ENCODE measurements at regions not wholly inside any gene's neighbourhood (a gene's known extent, or its start where the extent isn't known, plus 50 kb on each side); places are given as distances from the start of the nearest gene placed in this dataset.
"Not testable (repeated sequence)": the region's sequence is repeated elsewhere in the genome, so short reads cannot be mapped to it uniquely, and the experiment has no call there.

GRCh38 chr6:71090217-71090616, 133.4 kb upstream of the B3GAT2 start:
- DNase-seq (no peak), ATAC-seq (no peak)
- Histone ChIP-seq H3K9me2 (replicated peaks; ENCODE audit: low read length) (no peaks in the 10 kb centered on the region), H3K4me3 (ENCODE audit: low read length) (no peak overlapping the region), H3K79me2 (ENCODE audit: low read length) (no peaks in the 10 kb centered on the region), H3K4me1 (ENCODE audit: insufficient read depth, low read length) (no peaks in the 10 kb centered on the region), H3F3A (ENCODE audit: low read length, unreplicated experiment) (no peaks in the 10 kb centered on the region), H3K36me3 (ENCODE audit: low read depth, low read length) (no peaks in the 10 kb centered on the region), H2AFZ (ENCODE audit: low read length) (no peak overlapping the region), H3K4me2 (ENCODE audit: low read length) (no peak overlapping the region), H3K27me3 (ENCODE audit: low read length) (peaks cover 42% of the 10 kb centered on the region), H4K20me1 (ENCODE audit: low read length) (no peaks in the 10 kb centered on the region), H3K27ac (ENCODE audit: low read length) (no peak overlapping the region), H3K9me3 (ENCODE audit: low read length) (no peaks in the 10 kb centered on the region), H3K9ac (ENCODE audit: low read length) (no peak overlapping the region)
- POLR2A ChIA-PET (ENCODE audit: unreplicated experiment), result no interaction called here
- intact Hi-C loops (cut with micrococcal nuclease), result no loop called here
- TF ChIP-seq EZH2 (IDR thresholded peaks at IDR 0.05; ENCODE audit: low read length, unreplicated experiment) (no peak), CTCF (conservative IDR thresholded peaks at IDR 0.05; ENCODE audit: low read depth, low read length) (no peak), EZH2phosphoT487 (IDR thresholded peaks at IDR 0.05; ENCODE audit: borderline replicate concordance, low read length) (no peak)
- BruUV-seq (replicated peaks), result no TSS peak
- CTCF ChIA-PET, result no interaction called here

- H3F3A ChIP-seq (ENCODE audit: low read length, unreplicated experiment), result no peaks in the 10 kb centered on the region
- no peaks in the 10 kb centered on the region for H3K36me3 ChIP-seq (ENCODE audit: low read depth, low read length)
- no TSS peak for BruUV-seq (replicated peaks)
- no peaks in the 10 kb centered on the region for H3K4me1 ChIP-seq (ENCODE audit: insufficient read depth, low read length)
- no peaks in the 10 kb centered on the region for H3K79me2 ChIP-seq (ENCODE audit: low read length)
- no peak overlapping the region for H3K4me2 ChIP-seq (ENCODE audit: low read length)
- H3K4me3 ChIP-seq (ENCODE audit: low read length), result no peak overlapping the region
- peaks cover 42% of the 10 kb centered on the region for H3K27me3 ChIP-seq (ENCODE audit: low read length)
- no peak overlapping the region for H3K27ac ChIP-seq (ENCODE audit: low read length)
- CTCF ChIA-PET, result no interaction called here
- DNase-seq (no peak), ATAC-seq (no peak)
- H3K9me3 ChIP-seq (ENCODE audit: low read length), result no peaks in the 10 kb centered on the region
- POLR2A ChIA-PET (ENCODE audit: unreplicated experiment), result no interaction called here
- H3K9me2 ChIP-seq (replicated peaks; ENCODE audit: low read length), result no peaks in the 10 kb centered on the region
- H4K20me1 ChIP-seq (ENCODE audit: low read length), result no peaks in the 10 kb centered on the region
- intact Hi-C loops (cut with micrococcal nuclease), result no loop called here
- no peak overlapping the region for H2AFZ ChIP-seq (ENCODE audit: low read length)
- no peak for TF ChIP-seq EZH2phosphoT487 (IDR thresholded peaks at IDR 0.05; ENCODE audit: borderline replicate concordance, low read length)
- no peak for TF ChIP-seq EZH2 (IDR thresholded peaks at IDR 0.05; ENCODE audit: low read length, unreplicated experiment)
- TF ChIP-seq CTCF (conservative IDR thresholded peaks at IDR 0.05; ENCODE audit: low read depth, low read length), result no peak
- no peak overlapping the region for H3K9ac ChIP-seq (ENCODE audit: low read length)
Observed at GRCh38 chr6:71091167-71091566, 134.3 kb upstream of the B3GAT2 start.

- TF ChIP-seq CTCF (conservative IDR thresholded peaks at IDR 0.05; ENCODE audit: low read depth, low read length) (no peak), EZH2phosphoT487 (IDR thresholded peaks at IDR 0.05; ENCODE audit: borderline replicate concordance, low read length) (no peak)
- POLR2A ChIA-PET (ENCODE audit: unreplicated experiment), result no interaction called here
- DNase-seq (no peak), ATAC-seq (no peak)
- H3K4me1 ChIP-seq (ENCODE audit: insufficient read depth, low read length), result no peaks in the 10 kb centered on the region
- no peak overlapping the region for H3K27ac ChIP-seq (ENCODE audit: low read length)
- no peak overlapping the region for H3K9ac ChIP-seq (ENCODE audit: low read length)
- H3K4me3 ChIP-seq (ENCODE audit: low read length), result no peak overlapping the region
- H3K79me2 ChIP-seq (ENCODE audit: low read length), result no peaks in the 10 kb centered on the region
- H3K36me3 ChIP-seq (ENCODE audit: low read depth, low read length), result no peaks in the 10 kb centered on the region
- H2AFZ ChIP-seq (ENCODE audit: low read length), result no peak overlapping the region
- no peaks in the 10 kb centered on the region for H3K9me2 ChIP-seq (replicated peaks; ENCODE audit: low read length)
- no peaks in the 10 kb centered on the region for H3K9me3 ChIP-seq (ENCODE audit: low read length)
- no TSS peak for BruUV-seq (replicated peaks)
- intact Hi-C loops (cut with micrococcal nuclease), result no loop called here
- H3F3A ChIP-seq (ENCODE audit: low read length, unreplicated experiment), result no peaks in the 10 kb centered on the region
- CTCF ChIA-PET, result no interaction called here
- H3K27me3 ChIP-seq (ENCODE audit: low read length), result peaks cover 35% of the 10 kb centered on the region
- no peaks in the 10 kb centered on the region for H4K20me1 ChIP-seq (ENCODE audit: low read length)
- H3K4me2 ChIP-seq (ENCODE audit: low read length), result no peak overlapping the region
Observed at GRCh38 chr6:71091956-71092355, 135.1 kb upstream of the B3GAT2 start.

GRCh38 chr6:71097264-71097663, 140.4 kb upstream of the B3GAT2 start:
- DNase-seq; intact Hi-C loops (cut with micrococcal nuclease): not testable (repeated sequence)

More at GRCh38 chr6:71097264-71097663, 140.4 kb upstream of the B3GAT2 start:
- H3K79me2 ChIP-seq (ENCODE audit: low read length); H3K4me1 ChIP-seq (ENCODE audit: insufficient read depth, low read length); POLR2A ChIA-PET (ENCODE audit: unreplicated experiment); H3K36me3 ChIP-seq (ENCODE audit: low read depth, low read length); ATAC-seq; CTCF ChIA-PET; H3K9me3 ChIP-seq (ENCODE audit: low read length); H3F3A ChIP-seq (ENCODE audit: low read length, unreplicated experiment); H4K20me1 ChIP-seq (ENCODE audit: low read length); BruUV-seq (replicated peaks); H3K9ac ChIP-seq (ENCODE audit: low read length); H3K4me2 ChIP-seq (ENCODE audit: low read length); H2AFZ ChIP-seq (ENCODE audit: low read length); H3K4me3 ChIP-seq (ENCODE audit: low read length); H3K27ac ChIP-seq (ENCODE audit: low read length); H3K9me2 ChIP-seq (replicated peaks; ENCODE audit: low read length): not testable (repeated sequence)
- H3K27me3 ChIP-seq (ENCODE audit: low read length), result peaks cover 11% of the 10 kb centered on the region; the same call in 1 of the 2 replicates
